T-helper 2 cell treated with Interferon-gamma antibody and Interleukin-4, amounts not matched to agents 100 ng/mL and 5 ng/mL, for 36 hours (primary cell): ENCODE measurements at regions not wholly inside any gene's neighbourhood (a gene's known extent, or its start where the extent isn't known, plus 50 kb on each side); places are given as distances from the start of the nearest gene placed in this dataset.
"Not testable (repeated sequence)": the region's sequence is repeated elsewhere in the genome, so short reads cannot be mapped to it uniquely, and the experiment has no call there.

Experiments used
- intact Hi-C: fragments of 100-400 bp; cut with micrococcal nuclease; formaldehyde crosslinking; loops from one replicate; pipeline ENCODE4 v1.15.1; 2023

DNA sequence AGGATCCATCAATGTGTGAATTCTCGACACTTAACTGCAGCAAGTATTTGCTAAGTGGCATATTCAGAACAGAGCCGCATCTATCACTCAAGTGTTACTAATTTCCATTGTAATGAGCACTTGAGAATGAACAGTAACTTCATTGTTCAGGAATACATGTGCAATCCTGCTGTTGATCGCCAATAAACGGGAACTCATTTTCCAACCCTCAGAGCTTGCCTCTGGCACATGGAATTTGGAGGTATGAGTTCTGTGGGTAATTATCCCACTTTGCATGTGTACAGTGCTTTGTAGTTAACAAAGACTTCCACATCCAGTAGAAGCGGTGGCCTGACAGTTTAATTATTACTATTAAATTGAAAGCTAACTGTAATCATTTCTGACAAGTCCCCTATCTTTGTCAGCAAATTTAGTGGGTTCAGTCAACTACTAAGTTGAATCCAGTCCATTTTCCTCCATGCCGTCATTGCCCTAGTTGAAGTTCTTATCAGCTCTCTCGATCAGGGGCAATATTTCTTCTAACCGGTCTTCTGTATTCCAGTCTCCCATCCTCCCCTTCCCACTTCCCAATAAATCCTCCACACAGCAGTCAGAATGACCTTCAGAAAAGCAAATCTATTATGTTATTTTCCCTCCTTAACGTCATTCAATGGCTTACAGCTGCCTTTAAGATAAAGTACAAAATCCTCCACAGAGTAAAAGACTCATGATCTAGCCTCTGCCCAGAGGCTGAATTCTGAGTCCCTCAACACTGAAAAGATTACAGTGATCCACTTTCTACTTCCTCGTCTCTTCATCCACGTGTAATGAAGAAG is 62.4 kb upstream of the GBA3 start:
- intact Hi-C loops, result not testable (repeated sequence)

DNA sequence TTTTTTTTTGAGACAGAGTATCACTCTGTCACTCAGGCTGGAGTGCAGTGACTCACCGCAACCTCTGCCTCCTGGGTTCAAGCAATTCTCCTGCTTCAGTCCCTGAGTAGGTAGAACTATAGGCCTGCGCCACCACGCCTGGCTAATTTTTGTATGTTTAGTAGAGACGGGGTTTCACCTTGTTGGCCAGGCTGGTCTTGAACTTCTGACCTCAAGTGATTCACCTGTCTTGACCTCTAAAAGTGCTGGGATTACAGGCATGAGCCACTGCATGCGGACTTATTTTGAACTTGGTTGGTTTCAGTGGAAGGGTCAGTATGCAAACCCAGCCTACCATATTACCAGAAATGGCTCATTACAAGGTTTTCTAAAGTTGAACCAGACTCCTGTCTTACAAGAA is 61.6 kb upstream of the GBA3 start:
- intact Hi-C loops, result not testable (repeated sequence)

DNA sequence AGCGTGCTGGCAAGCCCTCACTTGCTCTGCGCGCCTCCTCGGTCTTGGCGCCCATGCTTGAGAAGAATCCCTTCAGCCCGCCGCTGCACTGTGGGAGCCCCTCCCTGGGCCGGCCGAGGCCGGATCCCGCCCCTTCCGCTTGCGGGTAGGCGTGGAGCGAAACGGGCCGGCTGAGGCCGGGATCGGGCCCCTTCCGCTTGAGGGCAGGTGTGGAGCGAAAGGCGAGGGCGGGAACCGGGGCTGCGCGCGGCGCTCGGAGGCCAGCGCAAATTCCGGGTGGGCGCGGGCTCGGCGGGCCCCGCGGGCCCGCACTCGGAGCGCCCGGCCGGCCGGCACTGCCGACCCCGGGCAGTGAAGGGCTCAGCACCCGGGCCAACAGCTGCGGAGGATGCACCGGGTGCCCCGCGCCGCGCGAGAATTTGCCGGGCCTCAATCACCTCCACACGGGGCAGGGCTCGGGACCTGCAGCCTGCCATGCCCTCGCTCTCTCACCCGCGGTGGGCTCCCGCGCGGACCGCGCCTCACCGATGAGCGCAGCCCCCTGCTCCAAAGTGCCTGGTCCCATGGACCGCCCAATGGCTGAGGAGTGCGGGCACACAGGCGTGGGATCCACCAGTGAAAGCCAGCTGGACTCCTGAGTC is 58.1 kb upstream of the GBA3 start:
- intact Hi-C loops, result no loop called here

GRCh38 chr4:22635182-22635549 is 57.6 kb upstream of the GBA3 start:
- intact Hi-C loops, result not testable (repeated sequence)

- intact Hi-C loops, result no loop called here
These were observed 57.0 kb upstream of the GBA3 start for GRCh38 chr4:22635692-22636091.

GRCh38 chr4:22637306-22637705 is 55.4 kb upstream of the GBA3 start:
- intact Hi-C loops, result no loop called here
